Peyer's patch (tissue), 4 donors: ENCODE measurements at regions not wholly inside any gene's neighbourhood (a gene's known extent, or its start where the extent isn't known, plus 50 kb on each side); places are given as distances from the start of the nearest gene placed in this dataset.

Experiments
- CTCF ChIP-seq, 6 experiments: fragments of 450-650 bp in 4 of 6; fragments of 200-600 bp in 2 of 6; sonication (generic) in 1 of 6; IDR thresholded peaks; one replicate each; pipeline ENCODE4 v1.5.1; 2017 to 2019; ENCODE audit warnings: antibody characterized with exemption in 6 of 6, mild to moderate bottlenecking in 3 of 6, moderate library complexity in 1 of 6
- POLR2A ChIP-seq, 2 donors: fragments of 450-650 bp; IDR thresholded peaks; one replicate each; pipeline ENCODE4 v1.5.1; 2017; ENCODE audit warnings: antibody characterized with exemption in 2 of 2, mild to moderate bottlenecking in 2 of 2, moderate library complexity in 2 of 2

GRCh38 chr9:88739373-88739772, 204.4 kb downstream of the NXNL2 start:
- TF ChIP-seq CTCF (IDR thresholded peaks at IDR 0.05) (no peak), POLR2A (IDR thresholded peaks at IDR 0.05) (no peak)
